Heart right ventricle (tissue), 16 donors: ENCODE measurements at regions not wholly inside any gene's neighbourhood (a gene's known extent, or its start where the extent isn't known, plus 50 kb on each side); places are given as distances from the start of the nearest gene placed in this dataset.

Experiments used
- ATAC-seq, 8 donors: fragments of 200-7000 bp; cut with Tn5 transposase; one replicate each; pipeline ENCODE4 v1.9.1; 2020; ENCODE audit warnings: mild to moderate bottlenecking in 8 of 8, moderate library complexity in 8 of 8, moderate number of reproducible peaks in 1 of 8
- DNase-seq, 2 donors: peaks; one replicate each; pipeline ENCODE4 v3.0.0-alpha.2; 2020
- H3K27ac ChIP-seq, 10 donors: fragments of 200-600 bp; sonication (generic) in 2 of 10; one replicate each; pipeline versions ENCODE4 v1.5.0 to v1.8.0; 2020 to 2022; ENCODE audit warnings: mild to moderate bottlenecking in 3 of 10
- H3K27me3 ChIP-seq, 7 donors: fragments of 200-600 bp; one replicate each; pipeline ENCODE4 v1.8.0; 2021 to 2022; ENCODE audit warnings: mild to moderate bottlenecking in 2 of 7
- H3K36me3 ChIP-seq, 9 donors: fragments of 200-600 bp; sonication (generic) in 1 of 9; one replicate each; pipeline versions ENCODE4 v1.5.0 to v1.8.0; 2020 to 2022; ENCODE audit warnings: mild to moderate bottlenecking in 2 of 9
- H3K4me1 ChIP-seq, 9 donors: fragments of 200-600 bp; sonication (generic) in 1 of 9; one replicate each; pipeline versions ENCODE4 v1.5.0 to v1.8.0; 2020 to 2022; ENCODE audit warnings: mild to moderate bottlenecking in 4 of 9
- H3K4me3 ChIP-seq, 10 donors: fragments of 200-600 bp; sonication (generic) in 2 of 10; one replicate each; pipeline versions ENCODE4 v1.5.0 to v1.8.0; 2020 to 2022; ENCODE audit warnings: mild to moderate bottlenecking in 7 of 10, moderate library complexity in 2 of 10
- H3K9me3 ChIP-seq, 11 donors: fragments of 200-600 bp in 10 of 11; sonication (generic) in 2 of 11; one replicate each; pipeline versions ENCODE4 v1.5.0 to v1.8.0; 2013 to 2022; ENCODE audit warnings: mild to moderate bottlenecking in 2 of 11, control low read depth in 1 of 11, moderate library complexity in 1 of 11
- CTCF ChIP-seq, 9 donors: fragments of 200-600 bp; sonication (generic) in 2 of 9; IDR thresholded peaks; one replicate each; pipeline versions ENCODE4 v1.5.0 to v1.8.0; 2021 to 2022; ENCODE audit warnings: antibody characterized with exemption in 9 of 9, mild to moderate bottlenecking in 5 of 9, moderate library complexity in 1 of 9
- WGBS, 2 donors: extraction: QIAGEN DNeasy Blood & Tissue Kit; methylation state at CpG; one replicate each; pipeline ENCODE4 v1.1.7; 2013; ENCODE audit warnings: inconsistent platforms in 1 of 2; 5-methylcytosine and 5-hydroxymethylcytosine counted together
- intact Hi-C, 10 donors: fragments of 100-400 bp; cut with DNase I; formaldehyde crosslinking; loops; one replicate each; pipeline versions ENCODE4 v1.11.1 to v1.14.2; 2022
- donor health status: Arrhythmogenic right ventricular cardiomyopathy.
- donor health status: ischemic (EF 13 %, LVEDD 7.1; RV severe dilation, severe dysfunction).
- donor health status: healthy with polysubstance abuse.
- donor health status: DM: no; HTN: yes; CAD: no.
- donor health status: DM: no; HTN: no; CAD: no.
- donor health status: ischemic (EF 25% LVEDD 6.9; RV normal size, moderate dysfunction).
- donor health status: ischemic (EF 25% LVEDD 5.7; RV mildly dilated, moderate dysfunction).
- donor health status: healthy.
- donor health status: DM: yes; HTN: yes; CAD: no.
- donor health status: Ischemic cardiomyopathy.
- donor health status: ischemic (EF 35%, LVEDD 5.7; RV mildly dilated, moderate dysfunction).
- donor health status: nonischemic (EF 11% LVEDD 7.7; RV severe dilation, severe dysfunction).
- donor health status: DM: yes; HTN: yes; CAD: no.
- donor health status: PGD.
- donor health status: ischemic (EF 29% LVEDD 5.4; RV normal size, mild dysfunction).
- donor health status: nonischemic (EF 23%, LVEDD 6.1; RV moderate dilation, normal function).

- WGBS, 2 donors = 49 to 64% methylated on average over 18 of the region's 18 CpGs
- intact Hi-C loops = no loop called here
- Histone ChIP-seq H3K4me1 (no peaks in the 10 kb centered on the region), H3K36me3 (no peaks in the 10 kb centered on the region), H3K27ac (no peak overlapping the region), H3K27me3 (peaks cover 0 to 49% (median 11%) of the 10 kb centered on the region in 7 donors), H3K4me3 (no peak overlapping the region), H3K9me3 (no peaks in the 10 kb centered on the region)
- TF ChIP-seq CTCF (IDR thresholded peaks at IDR 0.05) = no peak
- ATAC-seq = no peak
- DNase-seq = no peak
Observed at GRCh38 chr5:3181671-3182070, 414.0 kb upstream of the IRX1 start.

DNA sequence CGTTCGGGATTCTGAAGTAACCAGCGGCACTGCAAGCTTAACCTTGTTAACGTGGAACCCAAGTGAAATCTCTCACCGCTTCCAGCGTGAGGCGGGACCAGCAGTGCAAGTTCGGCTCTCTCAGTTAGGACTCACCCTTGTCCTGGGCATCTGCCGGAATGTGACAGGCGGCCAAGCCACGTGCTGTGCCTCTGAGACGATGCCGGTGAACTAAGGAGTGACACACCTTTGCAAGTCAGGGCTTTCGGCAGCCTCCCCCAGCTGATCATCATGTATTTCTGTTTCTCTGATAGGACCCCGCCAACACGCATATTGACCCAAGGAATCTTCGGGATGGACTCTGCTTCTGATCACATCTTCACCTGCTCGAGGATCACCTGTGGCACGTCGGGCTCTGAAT lies 415.0 kb upstream of the IRX1 start:
- WGBS, 2 donors = 77 to 89% methylated on average over 20 of the region's 20 CpGs
- DNase-seq (no peak), ATAC-seq (no peak)
- Histone ChIP-seq H3K27ac (no peak overlapping the region), H3K36me3 (no peaks in the 10 kb centered on the region), H3K27me3 (peaks cover 0 to 46% (median 6%) of the 10 kb centered on the region in 7 donors), H3K4me3 (no peak overlapping the region), H3K9me3 (no peaks in the 10 kb centered on the region), H3K4me1 (no peaks in the 10 kb centered on the region)
- intact Hi-C loops = no loop called here
- TF ChIP-seq CTCF (IDR thresholded peaks at IDR 0.05) = no peak

DNA sequence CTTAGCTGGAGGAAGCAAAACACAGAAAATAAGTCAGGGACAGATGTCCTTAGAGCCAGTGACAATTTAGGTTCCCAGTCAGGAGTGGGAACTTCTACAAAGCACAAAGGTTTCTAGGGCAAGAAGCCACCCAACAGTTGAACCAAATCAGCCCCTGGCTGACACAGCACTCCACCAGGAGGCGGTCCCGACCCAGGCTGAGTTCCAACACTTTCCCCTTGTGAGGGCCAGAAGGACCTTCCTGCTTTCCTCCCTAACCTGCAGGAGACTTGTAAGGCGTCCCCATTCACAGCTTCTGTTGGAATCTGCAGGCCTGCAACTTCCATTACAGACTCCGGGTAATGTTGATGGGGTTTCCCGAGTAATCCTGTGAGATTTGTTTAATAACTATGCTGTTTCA lies 416.4 kb upstream of the IRX1 start:
- intact Hi-C loops = no loop called here
- 48 to 57% methylated on average over 5 of the region's 5 CpGs for WGBS, 2 donors
- Histone ChIP-seq H3K9me3 (no peaks in the 10 kb centered on the region), H3K4me1 (no peaks in the 10 kb centered on the region), H3K27me3 (peaks cover 0 to 38% (median 4%) of the 10 kb centered on the region in 7 donors), H3K27ac (no peak overlapping the region), H3K36me3 (no peaks in the 10 kb centered on the region), H3K4me3 (no peak overlapping the region)
- TF ChIP-seq CTCF (IDR thresholded peaks at IDR 0.05) = no peak
- no peak for DNase-seq
- no peak for ATAC-seq

DNA sequence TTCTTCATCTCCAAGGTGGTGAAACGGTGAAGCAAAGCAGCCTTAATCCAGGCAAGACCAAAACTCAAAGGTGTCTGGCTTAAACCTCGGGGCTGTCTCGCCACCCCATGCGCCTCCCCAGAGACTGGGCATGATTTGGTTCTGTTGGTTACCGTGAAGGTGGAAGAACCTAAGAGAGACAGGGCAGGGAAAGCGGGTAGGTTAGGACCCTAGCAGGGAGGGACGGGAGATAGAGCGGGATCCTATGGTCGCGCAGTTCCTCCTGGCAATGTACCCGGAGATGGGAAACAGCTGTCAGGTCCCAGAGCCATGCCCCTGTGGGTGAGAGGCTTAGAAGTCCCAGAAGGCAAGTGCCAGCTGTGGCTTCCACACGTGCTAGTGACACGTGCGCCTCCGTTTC lies 418.3 kb upstream of the IRX1 start:
- ATAC-seq (no peak), DNase-seq (no peak)
- H3K36me3 ChIP-seq = no peaks in the 10 kb centered on the region
- H3K4me3 ChIP-seq = no peak overlapping the region
- peaks cover 0 to 32% (median 3%) of the 10 kb centered on the region in 7 donors for H3K27me3 ChIP-seq
- H3K27ac ChIP-seq = no peak overlapping the region
- no peaks in the 10 kb centered on the region for H3K9me3 ChIP-seq
- no peaks in the 10 kb centered on the region for H3K4me1 ChIP-seq
- 83 to 88% methylated on average over 15 of the region's 15 CpGs for WGBS, 2 donors
- intact Hi-C loops = no loop called here
- TF ChIP-seq CTCF (IDR thresholded peaks at IDR 0.05) = no peak

DNA sequence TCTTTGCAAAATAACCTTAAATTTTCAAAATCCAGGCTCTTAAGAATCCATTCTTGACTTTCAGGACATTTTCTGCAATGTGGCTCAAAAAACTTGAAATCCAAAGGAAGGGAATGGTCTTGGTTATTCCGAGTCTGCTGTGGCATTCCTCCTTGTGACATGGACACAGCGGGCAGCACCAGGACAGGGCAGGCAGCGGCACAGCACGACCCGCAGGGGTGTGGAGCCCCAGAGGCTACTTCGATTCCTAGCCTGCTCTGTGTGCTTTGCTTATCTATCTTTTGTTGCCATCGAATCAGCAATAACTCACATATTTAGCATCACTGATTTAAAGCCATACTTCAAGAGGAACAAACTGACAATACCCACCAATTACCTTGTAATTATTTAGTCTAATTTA lies 420.2 kb upstream of the IRX1 start:
- no peak for DNase-seq
- Histone ChIP-seq H3K36me3 (no peaks in the 10 kb centered on the region), H3K27me3 (peaks cover 0 to 21% (median 3%) of the 10 kb centered on the region in 7 donors), H3K4me1 (no peaks in the 10 kb centered on the region), H3K9me3 (peaks cover 0 to 5% (median 0%) of the 10 kb centered on the region in 11 donors), H3K4me3 (no peak overlapping the region), H3K27ac (no peak overlapping the region)
- 71 to 81% methylated on average over 7 of the region's 7 CpGs for WGBS, 2 donors
- ATAC-seq = no peak
- intact Hi-C loops = no loop called here
- no peak for TF ChIP-seq CTCF (IDR thresholded peaks at IDR 0.05)
